GM12872 (cell line): ENCODE measurements at regions not wholly inside any gene's neighbourhood (a gene's known extent, or its start where the extent isn't known, plus 50 kb on each side); places are given as distances from the start of the nearest gene placed in this dataset.

Experiments used
- TF ChIP-seq, protein P1 (sequence below): IDR thresholded peaks from 3 replicates; pipeline ENCODE4 v1.5.1; 2011; ENCODE audit warnings: low read depth, mild to moderate bottlenecking, low read length, moderate library complexity; ENCODE audit not compliant: insufficient read depth

DNA sequence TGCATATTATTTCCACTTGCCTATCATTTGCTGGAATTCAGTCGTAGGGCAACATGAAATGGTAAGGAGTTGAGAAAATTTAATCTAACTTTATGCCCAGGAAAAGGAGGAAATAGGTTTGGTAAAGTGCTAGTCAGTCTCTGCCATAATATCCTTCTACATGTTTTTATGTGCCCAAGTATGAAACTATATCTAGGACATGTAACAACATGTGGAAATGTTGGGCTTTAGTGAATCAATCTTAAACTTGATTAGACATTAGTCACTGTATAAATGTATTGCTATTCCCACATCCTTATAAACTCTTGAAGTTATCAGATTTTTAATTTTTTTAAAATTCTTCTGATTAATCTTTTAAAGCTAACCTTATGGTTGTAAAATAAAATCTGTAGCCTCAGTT, 204.7 kb upstream of the ZRANB2 start:
- TF ChIP-seq, protein P1, sequence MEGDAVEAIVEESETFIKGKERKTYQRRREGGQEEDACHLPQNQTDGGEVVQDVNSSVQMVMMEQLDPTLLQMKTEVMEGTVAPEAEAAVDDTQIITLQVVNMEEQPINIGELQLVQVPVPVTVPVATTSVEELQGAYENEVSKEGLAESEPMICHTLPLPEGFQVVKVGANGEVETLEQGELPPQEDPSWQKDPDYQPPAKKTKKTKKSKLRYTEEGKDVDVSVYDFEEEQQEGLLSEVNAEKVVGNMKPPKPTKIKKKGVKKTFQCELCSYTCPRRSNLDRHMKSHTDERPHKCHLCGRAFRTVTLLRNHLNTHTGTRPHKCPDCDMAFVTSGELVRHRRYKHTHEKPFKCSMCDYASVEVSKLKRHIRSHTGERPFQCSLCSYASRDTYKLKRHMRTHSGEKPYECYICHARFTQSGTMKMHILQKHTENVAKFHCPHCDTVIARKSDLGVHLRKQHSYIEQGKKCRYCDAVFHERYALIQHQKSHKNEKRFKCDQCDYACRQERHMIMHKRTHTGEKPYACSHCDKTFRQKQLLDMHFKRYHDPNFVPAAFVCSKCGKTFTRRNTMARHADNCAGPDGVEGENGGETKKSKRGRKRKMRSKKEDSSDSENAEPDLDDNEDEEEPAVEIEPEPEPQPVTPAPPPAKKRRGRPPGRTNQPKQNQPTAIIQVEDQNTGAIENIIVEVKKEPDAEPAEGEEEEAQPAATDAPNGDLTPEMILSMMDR, result no peak

DNA sequence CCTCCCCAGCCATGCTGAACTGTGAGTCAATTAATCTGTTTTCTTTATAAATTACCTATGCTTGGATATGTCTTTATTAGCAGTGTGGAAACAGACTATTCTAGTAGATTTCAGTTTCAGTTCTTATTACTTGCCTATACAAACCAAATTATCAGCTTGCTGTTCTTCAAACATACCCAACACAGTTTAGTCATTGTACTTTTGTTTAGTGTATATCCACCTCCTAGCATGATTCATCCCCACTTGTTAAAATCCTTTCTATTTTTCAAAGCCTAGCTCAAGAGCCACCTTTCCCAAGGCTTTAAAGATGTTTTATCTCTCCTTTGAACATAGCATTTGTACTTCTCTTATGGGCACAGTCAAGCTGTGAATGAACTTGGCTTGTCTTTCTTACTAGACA, 195.6 kb upstream of the ZRANB2 start:
- TF ChIP-seq, protein P1, result no peak

DNA sequence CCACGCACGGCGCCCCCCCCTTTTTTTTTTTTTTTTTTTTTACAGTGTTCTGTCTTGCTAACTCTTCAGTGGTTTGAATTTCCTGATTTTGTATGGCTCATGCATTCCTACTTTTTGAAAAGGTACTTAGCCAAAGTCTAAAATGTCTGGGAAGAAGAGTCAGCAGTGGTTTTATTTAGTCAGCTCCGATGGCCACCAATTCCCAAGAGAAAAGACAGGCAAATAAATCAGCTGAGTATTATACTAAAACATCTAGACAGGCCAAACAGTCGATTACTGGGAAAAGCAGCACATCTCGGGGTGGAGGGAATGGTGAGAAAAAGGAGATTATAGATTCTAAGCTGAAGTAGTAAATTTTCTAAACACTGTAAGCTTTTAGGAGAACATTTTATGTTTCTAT, 192.5 kb upstream of the ZRANB2 start:
- TF ChIP-seq, protein P1, result no peak

DNA sequence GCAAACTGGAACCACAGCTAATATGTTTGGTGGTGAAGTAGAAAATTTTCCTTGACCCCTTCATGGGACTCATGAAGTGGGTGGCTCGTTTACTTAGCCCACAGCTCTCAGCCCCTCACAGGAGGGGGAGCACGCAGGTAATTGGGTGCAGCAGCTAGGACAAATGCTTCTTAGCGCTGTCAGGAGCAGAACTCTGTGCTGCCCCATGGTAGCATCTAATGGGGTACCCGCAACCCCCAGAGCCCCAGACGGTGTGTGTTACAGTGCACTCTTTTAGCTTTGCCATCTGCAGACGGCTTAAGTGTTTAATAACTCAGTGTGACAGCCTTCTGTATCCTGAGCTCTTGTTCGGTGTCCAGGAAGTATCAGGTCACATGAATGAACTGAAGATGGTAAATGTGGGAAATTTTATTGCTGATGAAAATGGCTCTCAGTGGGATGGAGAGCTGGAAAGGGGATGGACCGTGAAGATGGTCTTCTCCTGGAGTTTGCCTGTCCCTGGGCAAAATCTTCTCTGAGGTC, 189.6 kb upstream of the ZRANB2 start:
- TF ChIP-seq, protein P1, result no peak

DNA sequence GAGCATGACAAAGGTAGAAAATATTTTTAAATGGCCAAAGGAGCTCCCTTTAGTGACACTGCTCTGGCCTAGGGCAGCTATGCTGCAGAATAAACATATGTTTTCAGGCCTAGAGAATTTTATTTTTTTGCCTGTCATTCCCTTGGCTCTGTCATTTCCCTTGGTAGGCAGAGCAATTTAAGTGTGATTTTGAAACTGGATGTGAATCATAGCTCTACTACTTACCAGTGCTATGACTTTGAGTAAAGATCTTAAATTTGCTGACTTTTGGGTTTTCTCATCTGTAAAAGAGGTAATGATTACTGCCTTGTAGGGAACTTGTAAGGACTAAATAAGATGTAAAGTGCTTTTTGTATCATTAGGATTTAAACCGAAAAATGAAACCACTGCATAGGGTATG, 189.0 kb upstream of the ZRANB2 start:
- TF ChIP-seq, protein P1, result no peak

DNA sequence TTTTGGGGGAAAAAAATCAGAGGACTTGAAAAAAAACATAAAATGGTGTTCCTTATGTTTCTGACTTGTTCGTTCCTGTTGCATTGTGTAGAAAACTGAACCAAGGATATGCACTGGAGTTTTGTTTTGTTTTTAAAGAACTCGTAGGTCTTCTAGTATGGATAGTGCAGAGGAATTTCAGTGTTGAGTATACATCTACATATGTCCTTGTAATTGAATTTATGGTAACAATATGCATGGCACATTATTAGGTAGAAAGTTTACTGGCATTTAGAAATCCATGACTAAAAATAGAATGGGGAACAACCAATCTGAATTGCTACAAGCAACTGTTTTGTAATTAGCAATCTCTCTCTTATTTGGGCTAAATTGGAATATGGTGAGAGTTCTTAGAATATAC, 188.3 kb upstream of the ZRANB2 start:
- TF ChIP-seq, protein P1, result no peak

DNA sequence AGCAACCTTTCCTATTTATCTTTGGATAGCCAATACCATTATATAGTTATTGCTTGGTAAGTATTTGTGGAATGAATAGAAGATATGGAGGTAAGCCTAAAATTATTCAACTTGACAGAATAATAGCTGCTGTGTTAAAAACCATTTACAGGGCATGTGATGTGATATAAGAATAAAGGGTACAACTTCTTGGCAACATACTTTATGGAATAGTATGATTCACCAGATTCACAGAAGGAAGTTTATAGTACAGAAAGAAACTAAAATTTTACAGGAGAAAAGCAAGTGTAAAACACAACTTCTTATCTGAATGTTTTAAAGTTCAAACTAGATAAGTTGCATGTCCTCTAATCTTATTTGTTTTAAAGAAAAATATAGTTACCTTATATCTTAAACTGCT, 186.4 kb upstream of the ZRANB2 start:
- TF ChIP-seq, protein P1, result no peak
